Duodenal mucosa (tissue), 2 donors: ENCODE measurements at regions not wholly inside any gene's neighbourhood (a gene's known extent, or its start where the extent isn't known, plus 50 kb on each side); places are given as distances from the start of the nearest gene placed in this dataset.
A peak's percentile ranks its signal among the peaks of the same experiment; 100 is the strongest.

Experiments
- H3K27ac ChIP-seq: one replicate; pipeline ENCODE4 v1.7.0; 2013; ENCODE audit warnings: low read depth, low read length
- H3K27me3 ChIP-seq, 2 donors: one replicate each; pipeline ENCODE4 v1.7.0; 2013; ENCODE audit warnings: low read length in 2 of 2, control low read depth in 1 of 2; ENCODE audit not compliant: insufficient read depth in 2 of 2, control insufficient read depth in 1 of 2
- H3K36me3 ChIP-seq, 2 donors: one replicate each; pipeline ENCODE4 v1.7.0; 2013; ENCODE audit warnings: low read length in 2 of 2, control low read depth in 1 of 2; ENCODE audit not compliant: insufficient read depth in 2 of 2, control insufficient read depth in 1 of 2
- H3K4me1 ChIP-seq, 2 donors: one replicate each; pipeline ENCODE4 v1.7.0; 2013; ENCODE audit warnings: low read length in 2 of 2, control low read depth in 1 of 2; ENCODE audit not compliant: insufficient read depth in 2 of 2, control insufficient read depth in 1 of 2
- H3K4me3 ChIP-seq, 2 donors: one replicate each; pipeline ENCODE4 v1.7.0; 2013; ENCODE audit warnings: low read length in 2 of 2, low read depth in 1 of 2
- H3K9ac ChIP-seq, 2 donors: one replicate each; pipeline ENCODE4 v1.7.0; 2013; ENCODE audit warnings: low read length in 2 of 2, low read depth in 1 of 2
- H3K9me3 ChIP-seq, 2 donors: one replicate each; pipeline ENCODE4 v1.7.0; 2013; ENCODE audit warnings: low read length in 2 of 2, control low read depth in 1 of 2; ENCODE audit not compliant: control insufficient read depth in 1 of 2

GRCh38 chr20:17836303-17836861, 132.2 kb downstream of the SNX5 start:
- Histone ChIP-seq H3K27ac (peak overlapping the region; percentile 68), H3K27me3 (no peaks in the 10 kb centered on the region), H3K36me3 (no peaks in the 10 kb centered on the region), H3K4me3 (no peak overlapping the region), H3K9me3 (no peaks in the 10 kb centered on the region), H3K4me1 (no peaks in the 10 kb centered on the region), H3K9ac (peak overlapping the region in 1 of 2 donors; percentile 23)

- H3K36me3 ChIP-seq: no peaks in the 10 kb centered on the region
- no peaks in the 10 kb centered on the region for H3K27me3 ChIP-seq
- H3K9me3 ChIP-seq: no peaks in the 10 kb centered on the region
- no peaks in the 10 kb centered on the region for H3K4me1 ChIP-seq
- peak overlapping the region in 1 of 2 donors; percentile 17 for H3K9ac ChIP-seq
- no peak overlapping the region for H3K4me3 ChIP-seq
- H3K27ac ChIP-seq: peak overlapping the region; percentile 68
These were observed 132.7 kb downstream of the SNX5 start for GRCh38 chr20:17835934-17836300.

GRCh38 chr20:17835240-17835933, 133.2 kb downstream of the SNX5 start:
- Histone ChIP-seq H3K9me3 (no peaks in the 10 kb centered on the region), H3K36me3 (no peaks in the 10 kb centered on the region), H3K27me3 (no peaks in the 10 kb centered on the region), H3K27ac (peak overlapping the region; percentile 26), H3K9ac (no peak overlapping the region), H3K4me3 (no peak overlapping the region), H3K4me1 (no peaks in the 10 kb centered on the region)

- H3K9me3 ChIP-seq: no peaks in the 10 kb centered on the region
- H3K9ac ChIP-seq: no peak overlapping the region
- H3K4me3 ChIP-seq: no peak overlapping the region
- no peak overlapping the region for H3K27ac ChIP-seq
- H3K27me3 ChIP-seq: no peaks in the 10 kb centered on the region
- no peaks in the 10 kb centered on the region for H3K36me3 ChIP-seq
- H3K4me1 ChIP-seq: no peaks in the 10 kb centered on the region
These were observed 133.8 kb downstream of the SNX5 start for GRCh38 chr20:17834804-17835203.

- Histone ChIP-seq H3K36me3 (no peaks in the 10 kb centered on the region), H3K27ac (no peak overlapping the region)
These were observed 133.4 kb downstream of the BANF2 start for GRCh38 chr20:17833036-17833674.

GRCh38 chr20:17832236-17832915, 132.6 kb downstream of the BANF2 start:
- no peaks in the 10 kb centered on the region for H3K9me3 ChIP-seq
- no peaks in the 10 kb centered on the region for H3K36me3 ChIP-seq
- H3K27ac ChIP-seq: no peak overlapping the region
- no peak overlapping the region for H3K4me3 ChIP-seq
- H3K9ac ChIP-seq: no peak overlapping the region
- H3K4me1 ChIP-seq: peaks cover 0 to under 1% of the 10 kb centered on the region in 2 donors
- no peaks in the 10 kb centered on the region for H3K27me3 ChIP-seq

More at GRCh38 chr20:17833036-17833674, 133.4 kb downstream of the BANF2 start:
- H3K9me3 ChIP-seq: no peaks in the 10 kb centered on the region
- no peak overlapping the region for H3K9ac ChIP-seq
- no peak overlapping the region for H3K4me3 ChIP-seq
- H3K4me1 ChIP-seq: no peaks in the 10 kb centered on the region
- H3K27me3 ChIP-seq: no peaks in the 10 kb centered on the region

GRCh38 chr20:17828598-17829144, 128.9 kb downstream of the BANF2 start:
- H3K4me3 ChIP-seq: no peak overlapping the region
- H3K9ac ChIP-seq: no peak overlapping the region
- no peaks in the 10 kb centered on the region for H3K36me3 ChIP-seq
- peaks cover 19 to 24% of the 10 kb centered on the region in 2 donors for H3K4me1 ChIP-seq
- no peaks in the 10 kb centered on the region for H3K27me3 ChIP-seq
- H3K27ac ChIP-seq: no peak overlapping the region
- no peaks in the 10 kb centered on the region for H3K9me3 ChIP-seq

GRCh38 chr20:17827759-17828559, 128.2 kb downstream of the BANF2 start:
- H3K9ac ChIP-seq: no peak overlapping the region
- no peaks in the 10 kb centered on the region for H3K27me3 ChIP-seq
- no peaks in the 10 kb centered on the region for H3K9me3 ChIP-seq
- H3K4me3 ChIP-seq: no peak overlapping the region
- no peaks in the 10 kb centered on the region for H3K36me3 ChIP-seq
- H3K4me1 ChIP-seq: peaks cover 26 to 31% of the 10 kb centered on the region in 2 donors
- H3K27ac ChIP-seq: no peak overlapping the region

GRCh38 chr20:17827079-17827478, 127.3 kb downstream of the BANF2 start:
- H3K4me3 ChIP-seq: no peak overlapping the region
- H3K27me3 ChIP-seq: no peaks in the 10 kb centered on the region
- H3K36me3 ChIP-seq: no peaks in the 10 kb centered on the region
- H3K27ac ChIP-seq: no peak overlapping the region
- no peak overlapping the region for H3K9ac ChIP-seq
- H3K4me1 ChIP-seq: peaks cover 35 to 40% of the 10 kb centered on the region in 2 donors
- no peaks in the 10 kb centered on the region for H3K9me3 ChIP-seq
